ENCODE measurements at regions not wholly inside any gene's neighbourhood (a gene's known extent, or its start where the extent isn't known, plus 50 kb on each side); places are given as distances from the start of the nearest gene placed in this dataset.
"Not testable (repeated sequence)": the region's sequence is repeated elsewhere in the genome, so short reads cannot be mapped to it uniquely, and the experiment has no call there.

DNA sequence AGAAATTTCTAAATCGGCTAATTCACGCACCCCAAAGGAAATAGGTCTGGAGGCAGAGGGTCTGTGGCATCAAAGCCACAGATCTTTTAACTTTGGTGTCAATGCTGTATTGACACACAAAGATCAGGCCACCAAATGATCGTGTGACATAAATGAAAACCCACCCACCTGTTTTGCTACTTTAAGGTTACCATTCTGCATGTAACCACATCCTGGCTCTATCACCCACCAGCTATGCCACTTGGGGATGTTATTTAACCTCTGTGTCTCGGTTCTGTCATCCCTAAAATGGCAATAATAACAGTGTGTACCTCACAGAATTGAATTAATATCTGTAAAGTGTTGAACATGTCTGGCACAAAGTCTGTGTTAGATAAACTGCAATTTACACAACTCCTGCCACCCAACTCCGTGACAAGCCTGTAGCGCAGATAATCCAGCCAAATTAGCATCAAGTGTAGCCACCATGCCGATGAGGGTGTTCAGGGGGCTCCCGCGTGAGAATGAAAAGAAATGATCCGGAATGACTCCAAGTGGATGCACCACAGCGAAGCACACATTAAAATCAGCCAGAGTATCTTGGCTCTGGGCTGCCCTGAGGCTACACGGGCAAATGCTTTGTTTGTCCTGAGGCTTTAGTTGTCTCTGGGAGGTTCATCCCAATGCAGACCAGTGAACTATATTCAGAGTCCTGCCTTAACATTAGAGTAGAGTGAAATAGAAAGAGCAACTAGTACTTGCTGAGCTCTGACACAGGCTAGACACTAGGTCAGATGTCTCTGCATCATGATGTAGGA lies 158.4 kb upstream of the NEBL start:
- H3K27ac ChIP-seq: no peak overlapping the region
- no peak overlapping the region for H3K4me3 ChIP-seq

DNA sequence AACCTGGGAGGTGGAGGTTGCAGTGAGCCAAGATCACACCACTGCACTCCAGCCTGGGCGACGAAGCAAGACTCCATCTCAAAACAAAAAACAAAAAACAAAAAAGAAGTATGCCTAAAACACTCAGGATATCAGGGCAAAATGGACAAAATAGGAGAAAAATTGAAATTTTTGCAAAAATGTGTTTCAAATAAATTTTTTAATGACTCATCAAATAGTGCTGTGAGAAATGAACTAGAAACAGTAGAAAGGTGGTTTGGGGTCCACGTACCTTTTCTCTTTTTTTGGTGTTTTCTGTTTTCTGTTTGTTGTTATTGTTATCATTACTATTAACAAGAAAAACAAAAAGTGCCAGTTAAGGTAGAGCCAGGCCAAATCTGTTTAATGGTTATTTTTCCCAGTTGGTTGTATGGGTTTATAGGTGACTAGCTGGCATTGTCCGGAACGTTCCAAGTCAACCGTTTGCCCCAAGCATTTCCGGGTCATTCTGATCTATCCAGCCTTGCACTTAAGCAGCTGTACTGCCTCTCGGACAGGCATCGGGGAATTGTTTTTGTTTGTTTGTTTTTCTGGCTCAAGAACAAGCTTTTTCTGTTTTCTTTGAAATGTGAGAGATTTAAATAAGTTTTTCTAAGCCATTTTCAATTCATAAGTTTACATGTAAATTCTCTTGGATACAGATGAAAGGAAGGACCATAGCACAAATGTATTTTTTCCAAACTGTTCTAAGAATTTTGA lies 157.0 kb upstream of the NEBL start:
- no peak overlapping the region for H3K4me3 ChIP-seq
- H3K27ac ChIP-seq: no peak overlapping the region

DNA sequence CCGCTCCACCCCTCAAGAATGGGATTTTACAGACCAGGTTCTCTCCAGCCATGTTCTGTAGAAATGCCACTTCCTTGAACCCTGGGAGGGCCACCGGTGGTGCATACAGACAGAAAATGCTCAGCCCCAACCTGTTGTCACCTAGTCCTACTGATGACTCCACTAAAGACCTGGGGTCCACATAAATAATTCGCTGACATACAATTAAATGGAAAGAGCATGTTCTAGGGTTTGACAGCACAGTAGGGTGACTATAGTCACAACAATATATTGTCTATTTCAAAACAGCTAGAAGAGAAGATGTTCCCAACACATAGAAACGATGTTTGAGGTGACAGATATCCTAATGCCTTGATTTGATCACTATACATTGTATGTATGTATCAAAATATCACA lies 155.6 kb upstream of the NEBL start:
- H3K4me3 ChIP-seq: no peak overlapping the region
- H3K27ac ChIP-seq: no peak overlapping the region

DNA sequence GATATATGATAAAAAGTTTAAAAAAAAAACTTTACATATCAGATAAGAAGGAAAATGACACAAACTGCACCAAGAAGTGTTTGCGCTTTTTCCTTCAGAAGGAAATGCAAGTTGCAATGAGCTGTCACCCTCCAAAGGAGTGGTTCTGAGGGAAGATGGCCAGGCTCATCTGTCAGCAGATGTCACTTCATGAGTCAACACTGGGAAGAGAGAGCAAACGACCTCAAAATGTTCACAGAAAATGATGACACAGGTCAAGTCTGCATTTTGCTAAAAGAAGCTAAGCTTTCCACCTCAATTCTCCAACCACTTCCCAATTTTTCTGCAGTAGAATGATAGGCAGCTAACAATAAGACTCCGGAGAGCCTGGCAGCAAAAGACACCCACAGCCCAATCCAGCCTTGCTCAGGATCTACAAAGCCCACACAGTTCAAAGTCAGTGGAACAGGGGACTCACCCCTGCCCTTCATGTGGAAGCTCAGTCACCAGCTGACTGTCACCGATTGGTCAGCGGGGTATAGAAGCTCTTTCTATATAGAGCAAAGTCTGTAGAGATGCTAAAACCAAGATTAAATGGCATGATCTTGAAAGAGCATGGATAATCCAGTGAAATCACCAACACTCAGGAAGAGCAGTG lies 155.1 kb upstream of the NEBL start:
- Histone ChIP-seq H3K4me3 (no peak overlapping the region), H3K27ac (no peak overlapping the region)

DNA sequence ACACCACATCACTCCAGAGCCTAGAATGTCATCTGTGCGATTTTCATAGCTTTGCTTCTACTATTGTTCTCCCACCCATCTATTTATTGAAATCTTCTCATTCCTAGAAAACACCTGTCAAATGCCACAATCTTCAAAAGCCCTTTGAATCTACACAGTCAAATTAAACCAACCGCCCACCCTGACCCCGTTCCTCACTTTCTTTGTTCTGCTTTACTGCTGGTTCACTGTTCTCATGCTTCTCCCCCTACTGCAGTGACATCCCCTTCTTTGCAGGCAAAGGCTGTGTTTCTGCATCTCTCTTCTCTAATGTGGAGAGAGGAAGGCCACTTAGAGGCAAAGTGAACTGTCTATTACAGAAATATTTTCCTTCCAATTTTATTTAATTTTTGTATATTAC lies 152.4 kb upstream of the NEBL start:
- H3K27ac ChIP-seq: no peak overlapping the region
- no peak overlapping the region for H3K4me3 ChIP-seq

DNA sequence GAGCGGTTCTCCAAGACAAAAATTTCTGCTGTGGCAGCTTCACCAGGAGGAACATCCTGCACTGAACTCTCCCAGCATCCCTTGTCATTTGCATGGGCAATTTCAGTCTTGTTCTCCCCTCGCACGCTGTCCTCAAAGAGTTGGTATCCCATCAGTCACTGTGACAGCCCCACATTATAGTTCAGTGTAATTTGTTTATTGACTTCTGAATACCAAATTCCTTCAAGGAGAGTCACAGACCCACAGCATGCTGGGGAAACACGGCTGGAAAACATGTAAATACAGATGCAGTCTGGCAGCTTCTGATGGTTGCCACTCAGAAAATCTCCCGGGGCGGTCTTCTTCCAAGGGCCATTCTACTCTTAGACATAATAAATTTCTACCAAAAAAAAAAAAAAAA lies 151.0 kb upstream of the NEBL start:
- no peak overlapping the region for H3K27ac ChIP-seq
- H3K4me3 ChIP-seq: no peak overlapping the region

DNA sequence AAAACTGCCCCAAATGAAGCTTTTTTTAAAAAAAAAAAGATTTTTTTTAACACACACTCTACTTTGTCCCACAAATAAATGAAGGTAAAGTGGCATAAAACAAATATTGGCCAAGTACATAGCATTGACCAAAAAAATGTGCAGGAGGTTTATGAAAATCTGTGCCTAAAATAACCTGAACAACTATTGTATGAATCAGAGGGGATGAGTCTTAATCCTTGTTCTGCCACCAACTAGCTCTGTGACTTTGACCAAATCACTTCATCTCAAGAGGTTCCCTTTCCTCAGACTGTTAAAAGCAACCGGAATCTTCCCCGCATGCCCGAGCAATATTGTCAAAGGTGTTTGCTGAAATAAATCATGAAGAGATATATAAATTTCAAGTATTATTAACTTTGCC lies 150.4 kb upstream of the NEBL start:
- Histone ChIP-seq H3K27ac (no peak overlapping the region), H3K4me3 (no peak overlapping the region)

DNA sequence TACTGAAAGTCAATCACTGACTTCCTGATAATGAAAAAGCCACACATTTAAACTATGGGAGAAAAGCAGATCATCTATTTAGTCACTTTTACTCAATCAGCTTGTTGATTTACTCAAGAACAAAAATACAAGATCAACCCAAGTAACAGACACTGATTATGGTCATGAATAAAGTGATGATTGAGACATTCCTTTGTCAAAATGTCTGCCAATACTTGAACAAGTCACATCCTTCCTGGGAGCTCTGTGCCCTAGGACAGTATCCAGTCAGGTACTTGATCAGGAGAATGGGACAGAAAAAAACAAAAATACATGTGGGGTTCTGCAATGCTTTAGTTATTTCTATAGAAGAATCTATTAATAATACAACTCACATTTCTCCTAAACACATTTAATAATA lies 150.0 kb upstream of the NEBL start:
- H3K4me3 ChIP-seq: no peak overlapping the region
- no peak overlapping the region for H3K27ac ChIP-seq

DNA sequence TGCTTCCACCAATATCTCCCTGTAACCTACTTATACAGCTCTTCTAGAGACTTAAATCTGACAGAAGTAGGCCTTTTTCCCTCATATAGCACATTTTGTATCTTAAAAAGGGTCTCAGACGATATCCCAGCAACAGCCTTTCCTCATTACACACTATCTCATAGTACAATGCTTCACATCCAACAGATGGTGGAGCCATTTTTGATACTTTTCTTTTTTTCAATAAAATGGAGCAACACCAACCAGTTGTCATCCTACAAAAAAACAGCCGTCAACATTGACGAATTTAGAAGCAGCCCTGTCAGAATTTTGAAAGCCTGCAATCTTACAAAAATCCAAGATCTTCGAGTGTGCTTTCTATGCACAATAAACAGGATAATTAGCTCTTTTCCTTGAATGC lies 145.9 kb upstream of the NEBL start:
- Histone ChIP-seq H3K4me3 (no peak overlapping the region), H3K27ac (no peak overlapping the region)

DNA sequence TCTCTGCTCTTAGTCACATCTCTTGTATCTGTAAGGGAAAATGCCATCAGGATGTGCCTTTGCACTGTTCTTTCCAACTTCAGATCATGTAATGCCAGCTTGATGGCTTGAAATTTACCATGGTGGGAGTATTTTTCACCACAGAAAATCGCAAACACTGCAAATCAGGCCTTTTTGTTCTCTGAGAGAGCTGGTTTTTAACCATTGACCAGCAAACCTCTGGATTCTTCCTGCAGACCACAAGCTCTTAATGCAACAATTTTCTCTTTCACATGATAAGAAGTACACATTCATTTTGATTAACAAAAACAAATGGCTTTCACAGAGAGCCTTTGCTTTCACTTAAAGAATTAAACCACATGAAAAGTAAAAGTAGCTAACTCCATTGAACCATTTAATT lies 145.4 kb upstream of the NEBL start:
- H3K27ac ChIP-seq: no peak overlapping the region
- H3K4me3 ChIP-seq: no peak overlapping the region

DNA sequence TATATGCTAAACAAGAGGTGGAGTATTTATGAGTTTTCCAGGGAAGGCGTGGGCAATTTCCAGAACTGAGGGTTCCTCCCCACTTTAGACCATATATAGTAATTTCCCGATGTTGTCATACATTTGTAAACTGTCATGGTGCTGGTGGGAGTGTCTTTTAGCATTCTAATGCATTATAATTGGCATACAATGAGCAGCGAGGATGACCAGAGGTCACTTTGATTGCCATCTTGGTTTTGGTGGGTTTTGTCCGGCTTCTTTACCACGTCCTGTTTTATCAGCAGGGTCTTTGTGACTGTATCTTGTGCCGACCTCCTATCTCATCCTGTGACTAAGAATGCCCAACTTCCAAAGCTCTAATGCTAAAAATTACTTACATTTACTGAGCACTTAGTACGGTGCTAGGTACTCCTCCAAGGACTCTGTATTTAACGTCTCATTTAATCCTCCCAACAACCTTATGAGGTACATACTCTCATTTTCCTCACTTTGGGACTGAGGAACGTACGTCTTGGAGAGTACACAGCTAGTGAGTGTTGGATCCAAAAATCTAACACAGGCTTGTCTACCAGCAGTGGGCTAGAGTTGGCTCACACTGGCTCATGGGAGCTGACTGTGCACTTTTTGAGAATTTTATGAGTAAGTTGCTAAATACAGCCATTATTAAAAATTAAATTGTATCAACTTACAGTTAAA lies 144.8 kb upstream of the NEBL start:
- H3K4me3 ChIP-seq: no peak overlapping the region
- H3K27ac ChIP-seq: no peak overlapping the region

DNA sequence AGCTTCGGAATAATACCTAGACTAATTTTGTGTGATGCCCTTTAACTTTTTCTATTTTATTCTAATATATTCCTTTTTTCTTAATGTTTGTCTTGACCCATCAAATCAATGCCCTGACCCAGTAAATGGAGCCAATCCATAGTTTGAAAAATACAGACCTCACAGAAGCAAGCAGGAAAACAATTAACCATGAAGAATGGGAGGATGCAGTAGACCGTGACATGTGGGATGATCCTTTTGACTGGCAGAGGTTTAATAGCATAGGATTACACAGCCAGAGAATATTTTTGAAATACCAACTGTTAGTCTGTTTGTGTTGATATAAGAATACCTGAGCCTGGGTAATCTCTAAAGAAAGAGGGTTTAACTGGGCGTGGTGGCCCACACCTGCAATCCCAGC lies 142.6 kb upstream of the NEBL start:
- no peak overlapping the region for H3K4me3 ChIP-seq
- no peak overlapping the region for H3K27ac ChIP-seq

DNA sequence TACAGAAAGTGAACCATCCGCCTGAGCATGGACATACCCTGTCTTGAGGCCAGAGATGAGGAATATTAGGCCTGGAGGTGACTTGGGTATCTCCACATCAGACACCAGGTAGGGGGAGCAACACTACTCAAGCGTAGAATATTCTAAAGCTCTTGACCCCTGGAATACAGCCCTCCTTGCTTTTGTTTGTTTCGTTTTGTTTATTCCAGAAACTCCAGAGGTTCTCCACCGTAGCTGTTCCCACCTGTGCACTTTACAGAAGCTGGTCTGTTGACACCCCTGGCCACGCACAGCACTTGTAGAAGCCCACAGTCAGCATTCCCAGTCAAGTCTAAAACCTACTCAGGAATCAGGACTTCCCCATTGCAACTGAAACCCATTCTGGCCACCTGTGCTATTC lies 139.6 kb upstream of the NEBL start:
- no peak overlapping the region for H3K4me3 ChIP-seq
- no peak overlapping the region for H3K27ac ChIP-seq

DNA sequence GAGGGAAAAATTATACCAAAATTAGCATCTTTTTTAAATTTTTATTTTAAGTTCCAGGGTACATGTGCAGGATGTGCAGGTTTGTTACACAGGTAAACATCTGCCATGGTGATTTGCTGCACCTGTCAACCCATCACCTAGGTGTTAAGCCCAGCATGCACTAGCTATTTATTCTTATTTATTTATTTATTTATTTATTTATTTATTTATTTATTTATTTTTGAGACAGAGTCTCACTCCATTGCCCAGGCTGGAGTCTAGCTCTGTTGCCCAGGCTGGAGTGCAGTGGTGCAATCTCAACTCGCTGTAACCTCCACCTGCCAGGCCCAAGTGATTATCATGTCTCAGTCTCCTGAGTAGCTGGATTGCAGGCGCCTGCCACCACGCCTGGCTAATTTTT lies 137.7 kb upstream of the NEBL start:
- not testable (repeated sequence) for H3K27ac ChIP-seq, H3K4me3 ChIP-seq

DNA sequence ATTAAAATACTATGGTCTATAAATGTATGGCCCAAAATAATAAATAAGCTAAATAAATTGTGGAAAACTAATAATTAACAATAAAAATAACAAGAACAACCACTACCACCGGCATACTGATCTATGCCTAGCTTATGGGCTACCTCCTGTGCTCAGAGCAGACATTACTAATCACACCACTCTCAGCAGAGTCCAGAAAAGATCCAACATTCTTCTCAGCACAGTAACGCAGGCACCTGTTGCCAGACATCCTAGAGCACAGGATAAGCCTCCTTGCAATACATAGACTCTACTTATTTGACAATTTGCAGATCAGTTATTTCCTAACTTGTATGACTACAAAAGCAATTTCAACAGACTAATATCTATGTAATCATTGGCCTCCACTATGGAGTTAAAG lies 137.1 kb upstream of the NEBL start:
- no peak overlapping the region for H3K27ac ChIP-seq
- H3K4me3 ChIP-seq: no peak overlapping the region

DNA sequence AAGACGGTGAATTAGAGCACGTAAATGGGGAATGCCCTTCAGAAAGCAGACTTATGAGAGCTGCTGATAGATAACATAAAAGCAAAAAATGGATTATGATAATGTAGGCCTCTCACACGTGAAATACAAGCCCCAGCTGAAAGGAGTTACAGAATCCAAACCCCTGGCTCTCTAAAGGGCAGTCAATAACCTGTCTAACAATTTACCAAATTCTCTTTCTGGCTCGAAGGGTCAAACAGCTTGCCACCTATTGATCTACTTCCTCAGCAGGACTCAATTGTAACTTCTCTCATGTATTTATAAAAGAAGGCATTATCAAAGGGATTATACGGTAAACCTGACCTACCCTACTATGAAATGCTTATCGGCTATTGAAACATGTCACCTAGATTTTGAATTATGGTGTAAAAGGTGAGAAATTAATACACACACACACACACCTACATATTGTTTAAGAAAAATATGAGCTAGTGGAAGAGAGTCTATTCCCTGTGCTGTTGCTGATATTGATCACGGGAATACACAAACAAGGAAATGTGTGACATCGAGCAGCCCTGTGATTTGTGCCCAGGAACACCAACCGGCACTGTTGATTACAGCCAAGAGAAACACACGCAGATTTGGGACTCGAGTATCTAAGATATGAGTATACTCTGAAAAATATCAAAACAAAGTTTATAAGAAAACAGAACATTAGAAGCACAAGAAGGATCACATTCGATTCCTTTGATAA lies 135.6 kb upstream of the NEBL start:
- Histone ChIP-seq H3K27ac (no peak overlapping the region), H3K4me3 (no peak overlapping the region)

DNA sequence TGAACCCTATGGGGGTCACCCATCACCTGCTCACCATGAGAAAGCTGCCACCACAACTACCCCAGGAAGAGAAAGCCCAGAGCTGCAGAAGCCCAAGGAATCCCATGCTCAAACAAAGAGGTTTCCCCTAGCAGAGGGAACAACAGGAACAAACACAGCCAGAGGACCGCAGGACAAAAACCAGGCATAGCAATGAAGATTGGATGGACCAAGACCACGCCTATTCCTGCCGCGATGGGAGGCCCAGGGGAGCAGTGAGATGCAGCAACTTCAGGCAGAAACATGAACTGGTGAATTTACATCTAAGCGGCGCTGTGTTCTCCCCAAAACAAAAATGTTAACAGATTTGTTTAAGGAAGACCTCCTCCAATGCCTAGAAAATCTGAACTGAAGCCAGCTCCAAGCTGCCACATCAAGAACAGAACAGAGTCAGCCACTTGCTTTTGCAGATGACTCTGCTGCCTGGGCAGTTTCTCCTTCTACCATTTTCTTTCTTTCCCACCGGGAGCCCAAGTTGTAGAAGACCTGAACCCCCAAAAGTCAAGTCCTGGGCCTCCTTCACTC lies 134.2 kb upstream of the NEBL start:
- Histone ChIP-seq H3K4me3 (no peak overlapping the region), H3K27ac (no peak overlapping the region)

DNA sequence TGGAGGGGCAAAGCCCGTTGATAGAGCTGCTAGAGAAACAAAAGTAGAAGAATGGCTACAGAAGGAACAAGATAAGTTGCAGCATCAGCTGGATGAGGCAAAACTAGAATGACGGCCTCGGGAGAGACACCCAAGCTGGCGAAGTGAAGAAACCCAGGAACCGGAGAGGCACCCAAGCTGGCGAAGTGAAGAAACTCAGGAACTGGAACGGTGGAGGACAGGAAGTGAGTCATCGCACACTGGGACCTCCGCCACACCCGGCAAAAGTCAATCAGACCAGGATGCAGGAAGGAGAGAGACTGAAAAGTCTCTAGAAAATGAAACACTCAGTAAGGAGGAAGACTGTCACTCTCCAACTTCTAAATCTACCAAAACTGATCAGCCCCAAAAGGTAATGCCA lies 133.0 kb upstream of the NEBL start:
- H3K27ac ChIP-seq: peak overlapping the region in 1 of 21 experiments; percentile 32
- no peak overlapping the region for H3K4me3 ChIP-seq

DNA sequence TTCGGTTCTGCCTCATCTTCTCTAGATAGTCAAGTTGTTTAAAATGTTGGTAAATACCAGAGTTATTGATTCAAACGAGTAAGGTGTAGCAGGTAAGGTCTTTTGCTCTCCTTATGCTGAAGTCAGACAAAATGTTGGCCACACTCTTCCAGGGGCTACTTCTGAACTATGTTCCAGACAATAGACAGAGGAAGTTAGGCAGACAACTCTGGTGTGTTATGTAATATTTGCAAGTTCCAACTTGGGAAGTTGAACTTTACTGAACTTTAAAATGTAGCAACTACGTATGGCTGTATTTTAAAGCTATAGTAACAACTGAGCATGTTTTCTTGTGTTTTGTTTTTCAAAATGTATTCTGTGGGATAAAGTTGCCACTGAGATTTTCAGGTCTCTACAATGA lies 125.7 kb upstream of the NEBL start:
- no peak overlapping the region for H3K27ac ChIP-seq

More for the DNA sequence above, 125.7 kb upstream of the NEBL start:
- H3K4me3 ChIP-seq: no peak overlapping the region

Measured in skin epidermis (tissue), 12 donors.